Ishikawa (cell line): ENCODE measurements at regions not wholly inside any gene's neighbourhood (a gene's known extent, or its start where the extent isn't known, plus 50 kb on each side); places are given as distances from the start of the nearest gene placed in this dataset.

Experiments
- CEBPB ChIP-seq: IDR thresholded peaks from 2 replicates; pipeline ENCODE4 v1.6.1; 2012
- CREB1 ChIP-seq: IDR thresholded peaks from 2 replicates; pipeline ENCODE4 v1.6.1; 2012; ENCODE audit warnings: low read depth
- EGR1 ChIP-seq: IDR thresholded peaks from 2 replicates; pipeline ENCODE4 v1.6.1; 2012
- EP300 ChIP-seq: IDR thresholded peaks from 2 replicates; pipeline ENCODE4 v1.6.1; 2012; ENCODE audit warnings: borderline replicate concordance
- FOXM1 ChIP-seq: IDR thresholded peaks from 2 replicates; pipeline ENCODE4 v1.6.1; 2012; ENCODE audit warnings: low read depth, borderline replicate concordance
- MAX ChIP-seq: IDR thresholded peaks from 2 replicates; pipeline ENCODE4 v1.6.1; 2012
- NFIC ChIP-seq: IDR thresholded peaks from 2 replicates; pipeline ENCODE4 v1.6.1; 2012
- RAD21 ChIP-seq: IDR thresholded peaks from 2 replicates; pipeline ENCODE4 v1.6.1; 2012; ENCODE audit warnings: low read depth
- TAF1 ChIP-seq: IDR thresholded peaks from 2 replicates; pipeline ENCODE4 v1.6.1; 2012; ENCODE audit warnings: low read depth, mild to moderate bottlenecking
- TCF12 ChIP-seq: IDR thresholded peaks from 2 replicates; pipeline ENCODE4 v1.6.1; 2012; ENCODE audit warnings: low read depth
- TEAD4 ChIP-seq: IDR thresholded peaks from 2 replicates; pipeline ENCODE4 v1.6.1; 2012
- USF1 ChIP-seq: IDR thresholded peaks from 2 replicates; pipeline ENCODE4 v1.6.1; 2012
- YY1 ChIP-seq: IDR thresholded peaks from 2 replicates; pipeline ENCODE4 v1.6.1; 2012; ENCODE audit warnings: low read depth
- ZBTB7A ChIP-seq: IDR thresholded peaks from 2 replicates; pipeline ENCODE4 v1.6.1; 2012; ENCODE audit warnings: low read depth
- TF ChIP-seq, protein P1 (sequence below): IDR thresholded peaks from 2 replicates; pipeline ENCODE4 v1.6.1; 2012; ENCODE audit warnings: low read depth, mild to moderate bottlenecking

DNA sequence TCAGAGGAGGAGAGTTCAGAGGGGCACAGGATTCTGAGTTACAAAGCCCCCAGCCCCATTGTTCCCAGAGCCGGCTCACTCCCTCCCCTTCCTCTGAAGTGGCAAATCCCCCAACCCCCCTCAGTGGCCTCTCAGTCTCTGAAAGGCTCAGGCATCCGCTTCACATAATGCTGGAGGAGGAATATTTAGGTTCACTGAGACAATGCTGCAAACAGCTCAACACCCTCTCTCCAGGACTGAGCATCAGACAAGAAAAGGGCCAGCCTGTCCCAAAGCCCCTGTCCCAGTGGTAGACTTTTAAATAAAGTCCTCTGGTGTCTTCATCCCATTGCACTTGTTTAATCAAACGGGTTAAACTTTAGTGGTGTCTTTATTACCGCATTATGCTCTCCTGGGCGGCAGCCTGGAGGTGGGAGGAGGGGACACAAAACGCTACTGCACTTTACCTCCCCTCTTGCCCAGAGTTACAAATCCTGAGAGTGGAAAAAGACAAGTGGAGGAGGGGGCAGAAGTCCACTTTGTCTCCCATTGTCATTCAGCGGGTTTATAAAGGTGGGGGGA, 257.9 kb downstream of the FGFR2 start:
- TF ChIP-seq ZBTB7A, result no peak
- no peak for TF ChIP-seq MAX
- TF ChIP-seq YY1, result no peak
- TF ChIP-seq CREB1, result no peak
- no peak for TF ChIP-seq TEAD4
- TF ChIP-seq TAF1, result no peak

- TF ChIP-seq TAF1 (no peak), EGR1 (no peak), CREB1 (no peak), YY1 (no peak), TCF12 (no peak), NFIC (no peak)
Measured at GRCh38 chr10:121351540-121351939, 246.7 kb downstream of the FGFR2 start.

GRCh38 chr10:121352231-121352855, 245.9 kb downstream of the FGFR2 start:
- TF ChIP-seq RAD21 (0 out of 2 replicates have a peak, but pooled peaks have one; percentile 3), FOXM1 (no peak; the same call in 1 of the 2 replicates), EP300 (peak; percentile 16; the same call in 1 of the 2 replicates), TEAD4 (peak; percentile 53; the same call in 1 of the 2 replicates), TCF12 (no peak), USF1 (no peak), NFIC (peak; percentile 25), MAX (peak; percentile 58)

DNA sequence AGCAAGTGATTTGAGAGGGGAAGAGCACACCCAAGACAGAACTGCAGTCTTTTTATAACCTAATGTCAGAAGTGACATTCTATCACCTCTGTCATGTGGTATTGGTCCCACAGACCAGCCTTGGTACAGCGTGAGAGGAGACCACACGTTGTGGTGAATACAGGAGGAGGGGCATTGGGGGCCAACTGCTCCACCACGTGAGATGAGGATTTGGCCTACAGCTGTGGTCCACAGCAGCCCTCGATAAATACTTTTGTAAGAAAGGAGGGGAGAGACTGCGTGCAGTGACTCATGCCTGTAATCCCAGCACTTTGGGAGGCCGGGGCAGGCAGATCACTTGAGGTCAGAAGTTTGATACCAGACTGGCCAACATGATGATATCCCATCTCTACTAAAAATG, 243.1 kb downstream of the FGFR2 start:
- TF ChIP-seq MAX (no peak), ZBTB7A (no peak), TEAD4 (no peak), TAF1 (no peak), YY1 (no peak), EP300 (no peak), CEBPB (no peak), CREB1 (no peak), USF1 (no peak), EGR1 (no peak), TCF12 (no peak), FOXM1 (no peak), NFIC (no peak), RAD21 (no peak)
- TF ChIP-seq, protein P1, sequence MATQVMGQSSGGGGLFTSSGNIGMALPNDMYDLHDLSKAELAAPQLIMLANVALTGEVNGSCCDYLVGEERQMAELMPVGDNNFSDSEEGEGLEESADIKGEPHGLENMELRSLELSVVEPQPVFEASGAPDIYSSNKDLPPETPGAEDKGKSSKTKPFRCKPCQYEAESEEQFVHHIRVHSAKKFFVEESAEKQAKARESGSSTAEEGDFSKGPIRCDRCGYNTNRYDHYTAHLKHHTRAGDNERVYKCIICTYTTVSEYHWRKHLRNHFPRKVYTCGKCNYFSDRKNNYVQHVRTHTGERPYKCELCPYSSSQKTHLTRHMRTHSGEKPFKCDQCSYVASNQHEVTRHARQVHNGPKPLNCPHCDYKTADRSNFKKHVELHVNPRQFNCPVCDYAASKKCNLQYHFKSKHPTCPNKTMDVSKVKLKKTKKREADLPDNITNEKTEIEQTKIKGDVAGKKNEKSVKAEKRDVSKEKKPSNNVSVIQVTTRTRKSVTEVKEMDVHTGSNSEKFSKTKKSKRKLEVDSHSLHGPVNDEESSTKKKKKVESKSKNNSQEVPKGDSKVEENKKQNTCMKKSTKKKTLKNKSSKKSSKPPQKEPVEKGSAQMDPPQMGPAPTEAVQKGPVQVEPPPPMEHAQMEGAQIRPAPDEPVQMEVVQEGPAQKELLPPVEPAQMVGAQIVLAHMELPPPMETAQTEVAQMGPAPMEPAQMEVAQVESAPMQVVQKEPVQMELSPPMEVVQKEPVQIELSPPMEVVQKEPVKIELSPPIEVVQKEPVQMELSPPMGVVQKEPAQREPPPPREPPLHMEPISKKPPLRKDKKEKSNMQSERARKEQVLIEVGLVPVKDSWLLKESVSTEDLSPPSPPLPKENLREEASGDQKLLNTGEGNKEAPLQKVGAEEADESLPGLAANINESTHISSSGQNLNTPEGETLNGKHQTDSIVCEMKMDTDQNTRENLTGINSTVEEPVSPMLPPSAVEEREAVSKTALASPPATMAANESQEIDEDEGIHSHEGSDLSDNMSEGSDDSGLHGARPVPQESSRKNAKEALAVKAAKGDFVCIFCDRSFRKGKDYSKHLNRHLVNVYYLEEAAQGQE, result no peak

DNA sequence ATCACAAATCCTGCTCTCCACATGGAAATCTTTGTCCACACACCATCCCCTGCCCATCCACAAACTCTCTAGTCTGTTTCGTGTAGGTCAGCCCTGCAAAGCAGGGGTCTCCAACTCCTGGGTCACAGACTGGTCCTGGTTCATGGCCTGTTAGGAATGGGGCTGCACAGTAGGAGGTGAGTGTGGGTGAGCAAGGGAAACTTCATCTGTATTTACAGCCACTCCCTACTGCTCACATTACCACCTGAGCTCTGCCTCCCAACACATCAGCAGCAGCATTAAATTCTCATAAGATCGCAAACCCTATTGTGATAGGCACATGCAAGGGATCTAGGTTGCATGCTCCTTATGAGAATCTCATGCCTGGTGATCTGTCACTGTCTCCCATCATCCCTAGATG, 242.1 kb downstream of the FGFR2 start:
- peak; percentile 50; the same call in 1 of the 2 replicates for TF ChIP-seq TCF12
- TF ChIP-seq MAX, result peak; percentile 27; the same call in 1 of the 2 replicates
- TF ChIP-seq EP300, result peak; percentile 66; the same call in 1 of the 2 replicates
- TF ChIP-seq CEBPB, result no peak
- peak; percentile 45; the same call in 1 of the 2 replicates for TF ChIP-seq TEAD4
- TF ChIP-seq RAD21, result peak; percentile 6; the same call in 1 of the 2 replicates
- TF ChIP-seq USF1, result no peak

DNA sequence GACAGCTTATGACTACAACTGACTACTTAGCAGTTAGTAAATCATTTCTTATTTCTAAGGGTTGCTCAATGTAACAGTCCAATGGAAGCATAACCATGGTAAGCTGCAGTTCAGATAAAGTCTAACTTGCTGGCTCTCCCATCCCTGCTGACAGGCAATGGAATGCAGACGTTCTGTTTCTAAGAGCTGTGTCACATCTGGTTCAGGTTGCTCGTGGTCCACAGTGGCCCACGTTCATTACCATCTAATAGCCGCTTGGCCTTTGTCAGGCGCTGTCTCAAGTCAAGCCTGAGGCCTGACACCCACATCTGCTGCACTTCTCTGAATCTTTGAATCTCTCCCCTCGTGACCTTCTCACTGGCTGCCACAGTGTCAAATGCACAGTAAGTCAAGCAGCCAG, 240.8 kb downstream of the FGFR2 start:
- TF ChIP-seq, protein P1, result no peak
- TF ChIP-seq TAF1 (no peak), TEAD4 (no peak), CREB1 (no peak), TCF12 (no peak), NFIC (no peak), CEBPB (no peak), FOXM1 (no peak), USF1 (no peak), ZBTB7A (no peak)
